AG09319 (cell line): ENCODE measurements at regions not wholly inside any gene's neighbourhood (a gene's known extent, or its start where the extent isn't known, plus 50 kb on each side); places are given as distances from the start of the nearest gene placed in this dataset.

Experiments used
- DNase-seq: peaks from one replicate; pipeline ENCODE4 v3.0.0-alpha.2; 2010; ENCODE audit warnings: low read depth; ENCODE audit errors: extremely low read depth
- TF ChIP-seq, protein P1 (sequence below): IDR thresholded peaks from 2 replicates; pipeline ENCODE4 v1.5.1; 2011; ENCODE audit warnings: low read depth, mild to moderate bottlenecking, inconsistent platforms, low read length, moderate library complexity

DNA sequence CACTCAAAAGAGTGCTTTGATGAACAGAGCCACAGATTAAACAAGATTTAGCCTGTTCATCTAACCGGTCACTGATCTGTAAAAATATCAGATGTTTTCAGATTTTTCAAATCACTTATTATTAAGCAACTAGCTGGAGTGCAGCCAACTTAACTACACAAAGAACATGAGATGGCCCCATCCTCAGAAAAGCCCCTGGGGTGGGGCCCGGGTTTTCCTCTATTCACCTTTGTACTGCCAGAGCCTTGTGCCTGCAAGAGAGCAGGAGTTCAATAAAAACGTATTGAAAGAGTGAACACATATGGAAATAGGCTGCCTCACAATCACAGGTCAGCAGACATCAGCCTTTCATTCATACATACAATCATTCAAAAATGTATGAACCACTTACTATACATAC is 516.1 kb downstream of the OMA1 start:
- TF ChIP-seq, protein P1, sequence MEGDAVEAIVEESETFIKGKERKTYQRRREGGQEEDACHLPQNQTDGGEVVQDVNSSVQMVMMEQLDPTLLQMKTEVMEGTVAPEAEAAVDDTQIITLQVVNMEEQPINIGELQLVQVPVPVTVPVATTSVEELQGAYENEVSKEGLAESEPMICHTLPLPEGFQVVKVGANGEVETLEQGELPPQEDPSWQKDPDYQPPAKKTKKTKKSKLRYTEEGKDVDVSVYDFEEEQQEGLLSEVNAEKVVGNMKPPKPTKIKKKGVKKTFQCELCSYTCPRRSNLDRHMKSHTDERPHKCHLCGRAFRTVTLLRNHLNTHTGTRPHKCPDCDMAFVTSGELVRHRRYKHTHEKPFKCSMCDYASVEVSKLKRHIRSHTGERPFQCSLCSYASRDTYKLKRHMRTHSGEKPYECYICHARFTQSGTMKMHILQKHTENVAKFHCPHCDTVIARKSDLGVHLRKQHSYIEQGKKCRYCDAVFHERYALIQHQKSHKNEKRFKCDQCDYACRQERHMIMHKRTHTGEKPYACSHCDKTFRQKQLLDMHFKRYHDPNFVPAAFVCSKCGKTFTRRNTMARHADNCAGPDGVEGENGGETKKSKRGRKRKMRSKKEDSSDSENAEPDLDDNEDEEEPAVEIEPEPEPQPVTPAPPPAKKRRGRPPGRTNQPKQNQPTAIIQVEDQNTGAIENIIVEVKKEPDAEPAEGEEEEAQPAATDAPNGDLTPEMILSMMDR: no peak
- DNase-seq: no peak

DNA sequence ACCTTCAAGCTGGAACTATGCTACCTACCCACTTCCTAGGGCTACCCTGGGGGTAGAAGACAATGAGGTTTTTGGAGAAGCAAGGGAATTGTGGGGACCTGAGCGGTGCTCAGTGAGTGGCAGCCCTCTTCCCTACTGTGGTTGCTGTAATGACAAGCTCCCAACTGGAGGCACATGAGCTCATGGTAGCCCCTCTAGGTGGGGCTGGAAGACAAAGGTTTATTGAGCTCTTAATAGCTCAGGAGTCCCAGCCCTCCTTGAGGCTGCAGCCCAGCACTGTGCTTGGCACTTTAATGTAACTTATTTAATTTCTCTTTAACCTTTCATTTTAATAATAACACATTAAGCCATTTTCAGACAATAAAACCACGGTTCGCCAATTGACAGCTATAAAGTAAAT is 528.9 kb downstream of the OMA1 start:
- DNase-seq: no peak
- TF ChIP-seq, protein P1: no peak

DNA sequence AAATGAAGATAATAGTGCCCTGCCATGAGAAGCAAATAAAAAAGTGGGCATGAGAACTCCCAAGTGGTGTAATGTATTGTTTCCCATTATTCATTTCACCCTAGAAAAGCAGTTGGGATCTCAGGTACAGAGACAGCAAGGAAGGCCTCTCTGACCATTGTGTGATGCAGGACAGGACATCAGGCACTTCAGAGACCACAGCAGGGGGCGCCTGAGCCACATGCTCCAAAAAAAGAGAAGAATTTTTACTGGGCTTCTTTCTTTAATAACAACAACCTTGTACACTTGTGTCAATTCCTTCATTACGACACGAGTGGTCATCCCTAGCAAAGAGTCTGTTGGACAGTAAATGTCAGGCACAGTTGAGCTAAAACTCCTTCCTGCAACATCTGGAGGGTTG is 533.3 kb downstream of the OMA1 start:
- TF ChIP-seq, protein P1: no peak

DNA sequence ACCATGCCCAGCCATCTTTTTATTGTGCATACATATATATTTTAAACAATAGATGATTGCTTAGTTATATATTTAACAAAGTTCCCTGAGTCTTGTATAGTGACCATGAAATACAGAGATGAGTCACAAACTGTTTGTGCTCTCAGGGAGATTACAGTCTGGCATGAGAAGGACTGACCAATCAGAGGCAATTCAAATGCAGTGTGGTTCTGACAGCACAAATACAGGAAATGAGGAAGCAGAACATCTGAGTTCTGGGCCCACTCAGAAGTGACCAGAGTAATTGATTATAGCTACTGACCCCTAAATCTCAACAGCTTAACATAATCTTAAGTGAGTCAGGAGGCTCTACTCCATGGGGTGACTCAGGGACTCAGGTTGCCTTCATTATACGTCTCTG is 534.5 kb downstream of the OMA1 start:
- DNase-seq: no peak
- TF ChIP-seq, protein P1: no peak

More for the DNA sequence above, 533.3 kb downstream of the OMA1 start:
- no peak for DNase-seq

DNA sequence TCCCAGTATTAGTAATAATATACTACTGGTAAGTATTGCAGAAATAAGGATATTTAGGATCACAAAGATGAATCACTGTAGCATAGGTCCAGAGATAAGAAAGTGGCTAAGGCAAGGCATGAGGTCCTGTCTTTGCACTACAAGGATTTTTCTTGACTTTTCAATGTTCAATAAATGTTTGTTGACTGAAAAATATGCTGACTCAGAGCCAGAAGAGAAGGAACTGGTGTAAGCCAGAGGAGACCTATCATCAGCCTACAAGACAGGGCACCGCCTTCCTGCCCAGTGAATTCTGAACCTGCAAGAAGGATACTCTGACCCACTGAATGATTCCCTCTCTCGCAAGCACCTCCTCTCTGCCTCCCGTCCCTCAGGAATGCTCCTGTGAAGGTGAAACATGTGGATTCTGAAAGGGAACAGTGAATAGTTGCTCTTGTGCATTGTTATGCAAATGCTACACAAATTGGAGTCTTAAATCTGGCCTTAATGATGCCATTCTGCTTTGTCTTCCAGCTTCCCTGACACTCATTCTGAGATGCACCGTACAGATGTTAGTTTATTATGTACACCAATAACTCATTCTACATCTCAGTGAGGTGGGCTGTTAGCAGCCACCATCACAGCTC is 540.0 kb downstream of the OMA1 start:
- TF ChIP-seq, protein P1: no peak
- no peak for DNase-seq

DNA sequence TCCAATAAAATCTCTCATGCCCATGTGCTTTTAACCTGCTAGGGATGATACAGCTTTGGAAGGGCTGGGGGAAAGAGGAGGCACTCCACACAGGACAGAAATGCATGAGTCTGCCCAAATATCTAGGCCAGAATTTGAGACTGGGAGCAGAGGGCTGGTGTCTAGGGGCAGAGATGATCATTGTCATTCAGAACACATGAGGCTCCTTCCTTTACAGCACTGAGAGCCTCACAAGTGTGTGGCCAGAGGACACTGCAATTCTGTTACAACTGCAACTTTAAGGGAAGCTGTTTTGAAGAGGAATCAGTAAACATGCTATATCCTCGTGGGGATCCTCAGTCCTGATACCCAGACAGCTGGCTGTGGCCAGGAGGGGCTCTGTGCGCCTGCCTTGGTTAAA is 541.3 kb downstream of the OMA1 start:
- DNase-seq: no peak
- TF ChIP-seq, protein P1: no peak

DNA sequence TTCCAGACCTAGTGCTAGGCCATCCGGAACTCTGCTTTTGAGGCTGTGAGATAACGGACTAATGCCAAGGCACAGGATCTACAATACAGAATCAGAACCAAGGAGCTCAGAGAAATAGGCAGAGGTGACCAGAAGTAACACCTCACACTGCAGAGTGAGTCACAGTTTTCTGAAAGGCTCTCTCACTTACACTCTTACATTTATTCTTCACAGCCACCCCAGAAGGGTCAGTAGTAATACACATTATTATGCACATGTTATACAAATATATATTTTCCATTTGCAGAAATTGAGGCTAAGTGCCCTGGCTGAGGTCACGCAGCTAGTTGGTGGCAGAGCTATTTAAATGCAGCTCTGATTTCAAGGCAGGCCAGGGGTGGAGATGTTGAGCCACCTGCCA is 542.5 kb downstream of the OMA1 start:
- TF ChIP-seq, protein P1: no peak

More for the DNA sequence above, 542.5 kb downstream of the OMA1 start:
- no peak for DNase-seq
